Fibroblast of lung (primary cell): ENCODE measurements at regions not wholly inside any gene's neighbourhood (a gene's known extent, or its start where the extent isn't known, plus 50 kb on each side); places are given as distances from the start of the nearest gene placed in this dataset.

Experiments used
- CTCF ChIP-seq, 2 donors: IDR thresholded peaks in 1 of 2; conservative IDR thresholded peaks in 1 of 2; 1 replicate in 1 of 2; 2 replicates in 1 of 2; pipeline ENCODE4 v1.5.1; 2011 to 2012; ENCODE audit warnings: low read length in 2 of 2, control low read depth in 1 of 2, inconsistent platforms in 1 of 2, low read depth in 1 of 2, mild to moderate bottlenecking in 1 of 2
- EZH2 ChIP-seq: IDR thresholded peaks from 2 replicates; pipeline ENCODE4 v1.5.1; 2012; ENCODE audit warnings: low read length, control low read depth, mild to moderate bottlenecking; ENCODE audit errors: missing control alignments

- TF ChIP-seq CTCF (conservative IDR thresholded peaks at IDR 0.05 in 1 of 2, IDR thresholded peaks at IDR 0.05 in 1 of 2; ENCODE audit: low read depth in 1 of 2, low read length in 2 of 2): no peak
- no peak for TF ChIP-seq EZH2
These were observed 67.7 kb upstream of the IFNGR1 start for GRCh38 chr6:137286916-137287315.
